ELF-1 (cell line): ENCODE measurements at regions not wholly inside any gene's neighbourhood (a gene's known extent, or its start where the extent isn't known, plus 50 kb on each side); places are given as distances from the start of the nearest gene placed in this dataset.
A peak's percentile ranks its signal among the peaks of the same experiment; 100 is the strongest.

Experiments used
- DNase-seq: peaks from one replicate; pipeline ENCODE4 v3.0.0-alpha.2; 2016; ENCODE audit warnings: low read depth, low spot score

DNA sequence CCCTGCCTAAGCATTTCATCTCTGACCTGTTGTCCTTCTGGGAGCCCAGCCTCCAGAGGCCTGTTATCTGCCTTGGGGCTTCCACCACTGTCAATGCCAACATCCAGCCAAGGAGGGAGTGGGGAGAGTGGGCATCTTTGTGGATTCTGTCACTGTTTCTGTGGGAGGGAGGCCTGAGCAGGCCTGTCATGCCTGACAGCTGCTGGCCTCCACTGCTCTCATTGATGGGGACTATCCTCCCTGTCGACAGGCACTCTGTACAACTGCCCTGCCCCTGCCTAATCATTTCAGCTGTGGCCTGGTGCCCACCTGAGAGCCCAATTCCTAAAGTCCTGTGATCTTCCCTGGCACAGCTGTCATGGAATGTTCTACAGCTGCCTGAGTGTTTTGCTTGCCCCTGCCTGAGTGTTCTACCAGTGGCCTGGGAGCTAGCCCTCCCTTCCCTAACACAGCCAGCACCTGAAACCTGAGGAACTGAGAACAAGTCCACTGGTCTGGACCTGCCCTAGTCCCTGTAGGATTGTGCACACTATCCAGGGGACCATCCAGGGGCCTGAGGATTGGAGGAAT, 145.3 kb downstream of the FAM83B start:
- no peak for DNase-seq

DNA sequence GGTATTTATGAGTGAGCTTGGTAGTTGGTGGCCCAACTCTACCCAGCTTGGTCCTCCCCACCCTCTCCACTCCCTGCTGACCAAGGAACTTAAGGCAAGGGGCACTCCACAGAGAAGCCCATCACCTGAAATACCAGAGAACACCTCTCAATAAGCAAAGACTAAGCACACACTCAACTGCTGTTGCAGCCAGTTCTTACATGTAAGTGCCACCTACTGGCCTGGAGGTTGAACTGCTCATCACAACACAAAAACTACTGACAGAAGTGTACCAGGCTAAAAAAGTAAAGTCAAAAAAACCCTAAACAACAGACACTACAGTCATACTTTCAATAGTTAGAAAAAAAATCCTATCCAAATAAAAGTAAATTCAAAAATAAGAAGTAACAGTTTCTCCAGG, 146.2 kb downstream of the FAM83B start:
- peak; percentile 28 for DNase-seq

DNA sequence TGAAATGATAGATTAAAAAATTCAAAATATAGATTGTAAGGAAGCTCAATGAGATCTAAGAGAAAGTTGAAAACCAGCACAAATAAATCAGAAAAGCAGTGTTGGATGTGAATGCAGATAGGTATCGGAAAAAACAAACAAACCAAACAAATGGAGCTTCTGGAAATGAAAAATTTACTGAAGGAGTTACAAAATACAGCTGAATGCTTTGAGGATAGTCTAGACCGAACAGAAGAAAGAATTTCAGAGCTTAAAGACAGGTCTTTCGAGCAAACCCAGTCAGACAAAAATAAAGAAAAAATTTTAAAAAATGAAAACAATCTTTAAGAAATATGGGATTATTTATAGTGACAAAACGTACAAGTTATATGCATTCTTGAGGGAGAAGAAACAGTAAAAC, 146.7 kb downstream of the FAM83B start:
- DNase-seq, result no peak

DNA sequence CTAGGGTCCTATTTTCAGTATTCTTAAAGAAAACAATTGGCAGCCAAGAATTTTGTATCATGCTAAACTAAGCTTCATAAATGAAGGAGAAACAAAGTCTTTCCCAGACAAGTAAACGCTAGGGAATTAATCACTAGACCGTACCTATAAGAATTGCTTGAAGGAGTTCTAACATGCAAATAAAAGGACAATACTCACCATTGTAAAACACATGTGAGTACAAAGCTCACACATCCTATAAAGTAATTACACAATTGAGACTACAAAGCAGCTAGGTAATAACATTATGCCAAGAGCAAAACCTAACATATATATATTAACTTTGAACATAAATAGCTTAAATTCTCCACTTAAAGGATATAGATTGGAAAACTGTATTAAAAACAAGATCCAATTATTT, 147.4 kb downstream of the FAM83B start:
- DNase-seq, result no peak

DNA sequence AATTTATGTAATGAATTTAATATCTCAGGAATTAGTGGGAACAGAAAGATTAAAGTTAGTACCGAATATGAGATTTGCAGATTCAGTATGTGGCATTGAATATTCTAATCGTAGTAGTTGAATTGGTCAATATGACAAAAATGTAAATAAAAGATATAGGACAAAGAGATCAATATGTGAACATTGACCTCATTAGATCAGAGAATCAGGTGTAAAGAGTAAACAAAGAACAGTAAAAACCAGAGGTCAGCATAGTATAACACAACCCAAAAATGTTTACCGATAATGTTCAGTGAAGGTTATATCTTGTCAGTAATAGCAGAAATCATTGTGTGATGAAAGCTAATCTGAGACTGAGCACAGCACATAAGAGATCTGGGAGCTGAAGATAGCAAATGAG, 152.0 kb downstream of the FAM83B start:
- DNase-seq, result no peak

DNA sequence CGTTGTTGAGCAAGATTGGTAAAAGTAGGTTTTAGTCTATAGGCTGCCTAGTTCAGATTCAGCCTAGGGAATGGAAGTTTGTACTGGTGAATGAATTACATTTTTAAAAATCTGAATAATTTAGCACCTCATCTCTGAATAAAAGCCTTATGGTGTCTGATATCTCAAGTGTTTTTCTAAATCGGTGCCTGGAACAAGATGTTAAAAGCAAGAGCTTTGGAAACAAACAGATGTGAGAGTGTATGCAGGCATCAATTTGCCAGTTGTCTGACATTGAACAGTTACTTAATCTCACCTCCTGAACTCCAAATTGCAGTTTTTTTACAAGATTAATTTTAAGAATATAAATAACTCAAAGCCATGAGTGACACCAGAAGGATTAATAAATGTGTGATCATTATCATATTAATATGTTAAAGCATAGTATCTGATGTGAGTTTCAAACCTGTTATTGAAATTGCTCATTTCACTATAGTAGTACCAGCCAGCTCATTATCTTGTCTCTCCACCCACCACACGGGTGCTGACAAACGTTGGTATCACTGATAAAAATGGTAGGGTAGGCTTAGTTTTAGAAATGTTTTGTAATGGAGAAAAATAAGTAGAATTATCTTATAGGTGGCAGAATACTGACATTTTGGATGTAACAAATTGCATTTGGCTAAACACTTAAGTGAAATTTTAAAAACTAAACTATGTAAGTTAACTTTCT, 157.3 kb downstream of the FAM83B start:
- no peak for DNase-seq

DNA sequence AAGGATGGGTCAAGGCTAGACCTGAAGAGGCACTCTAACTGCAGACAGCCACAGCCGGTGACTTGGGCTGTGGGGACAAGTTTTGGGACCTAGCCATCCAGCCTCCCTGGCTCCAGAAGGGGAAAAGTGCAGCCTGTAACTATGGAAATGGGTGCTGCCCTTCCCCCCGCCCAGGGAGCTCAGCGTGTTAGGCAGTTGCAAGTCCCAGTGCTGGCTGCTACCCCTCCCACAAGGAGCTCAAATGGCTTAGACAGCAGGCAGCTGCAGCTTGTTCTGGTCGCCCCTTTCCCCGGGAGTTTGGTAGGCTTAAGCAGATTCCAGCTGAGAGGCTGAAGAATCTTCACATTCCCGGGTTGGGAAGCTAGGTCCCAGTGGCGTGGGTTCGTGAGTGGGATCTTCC, 162.6 kb downstream of the FAM83B start:
- peak; percentile 42 for DNase-seq

DNA sequence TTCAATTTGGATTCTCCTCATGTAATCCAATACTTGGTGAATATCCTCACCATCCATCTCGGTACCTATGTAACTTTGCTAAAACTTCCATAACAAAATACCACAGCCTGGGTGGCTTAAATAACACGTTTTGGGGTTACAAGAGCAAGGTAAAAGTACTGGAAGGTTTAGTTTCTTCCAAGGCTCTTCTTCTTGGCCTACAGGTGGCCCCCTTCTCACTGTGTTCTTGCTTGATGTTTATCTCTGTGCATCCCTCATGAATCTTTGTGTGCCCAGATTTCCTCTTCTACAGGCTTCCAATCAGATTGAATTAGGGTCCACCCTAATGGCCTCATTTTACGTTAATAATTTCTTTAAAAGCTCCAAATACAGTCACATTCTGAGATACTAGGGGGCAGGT, 163.3 kb upstream of the HCRTR2 start:
- DNase-seq, result no peak

DNA sequence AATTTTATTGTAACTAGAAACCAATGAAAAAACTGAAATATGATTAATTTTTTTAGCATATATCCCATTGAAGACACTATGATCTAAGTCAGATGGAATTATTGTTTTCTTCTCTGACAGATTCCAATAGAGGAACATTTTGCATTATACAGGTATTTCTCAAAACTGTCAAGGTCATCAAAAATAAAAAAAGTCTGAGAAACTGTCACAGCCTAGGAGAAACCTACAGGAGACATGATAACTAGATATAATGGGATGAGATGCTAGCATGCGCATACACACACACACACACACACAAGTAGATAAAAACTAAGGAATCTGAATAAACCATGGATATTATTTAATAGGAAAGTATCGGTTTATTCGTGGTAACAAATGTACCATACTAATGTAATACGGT, 161.9 kb upstream of the HCRTR2 start:
- DNase-seq, result no peak

DNA sequence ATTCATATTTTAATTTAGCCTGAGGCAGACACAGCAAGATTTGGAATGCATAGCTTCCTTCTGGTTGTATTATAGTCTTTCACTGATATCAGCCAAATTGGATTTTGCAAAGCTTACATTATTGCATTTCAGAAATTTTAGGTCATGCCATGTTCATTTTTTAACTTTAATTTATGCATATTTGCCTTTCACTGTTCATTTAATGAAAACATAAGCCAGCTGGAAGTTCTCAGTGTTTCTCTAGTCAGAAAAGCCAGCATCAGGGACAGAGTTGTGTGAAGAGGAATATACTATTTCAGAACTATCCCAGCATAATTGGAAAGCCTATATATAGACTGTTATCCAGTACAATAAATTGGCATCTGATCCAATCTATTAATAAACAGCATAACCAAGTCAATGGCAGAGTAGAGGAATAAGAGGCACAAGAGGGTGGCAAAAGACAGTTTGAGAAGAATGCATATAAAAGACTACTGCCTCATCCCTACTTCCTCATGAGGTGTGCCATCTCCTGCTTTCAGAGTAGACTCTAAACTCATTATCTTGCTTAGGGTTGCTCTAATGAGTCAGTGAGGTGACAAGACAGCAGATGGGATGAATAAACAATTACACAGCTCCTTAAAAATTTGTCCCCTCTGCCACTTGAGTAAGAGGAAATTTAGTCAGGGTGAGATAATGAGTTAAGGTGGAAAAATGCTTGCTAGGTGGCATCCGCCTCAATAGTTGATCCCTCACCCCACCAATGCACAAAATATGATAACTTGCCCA, 159.8 kb upstream of the HCRTR2 start:
- DNase-seq, result no peak

DNA sequence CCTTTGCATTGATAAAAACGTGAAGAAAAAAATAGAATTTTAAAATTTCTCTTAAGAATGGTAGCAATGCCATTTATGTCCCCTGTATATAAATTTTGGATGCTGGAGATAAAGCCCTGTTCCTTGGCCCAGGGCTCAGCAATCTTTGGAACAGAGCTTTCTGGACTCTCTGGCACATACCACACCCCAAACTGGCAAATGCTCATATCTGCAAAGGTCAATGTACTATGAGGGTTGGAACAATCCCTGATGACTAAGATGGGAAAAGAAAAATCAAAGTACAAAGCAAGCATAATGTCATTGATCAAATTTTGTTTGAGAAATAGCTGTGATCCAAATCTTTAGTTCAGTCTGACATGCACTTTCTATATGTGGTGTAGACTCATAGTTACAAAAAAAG, 158.1 kb upstream of the HCRTR2 start:
- no peak for DNase-seq

DNA sequence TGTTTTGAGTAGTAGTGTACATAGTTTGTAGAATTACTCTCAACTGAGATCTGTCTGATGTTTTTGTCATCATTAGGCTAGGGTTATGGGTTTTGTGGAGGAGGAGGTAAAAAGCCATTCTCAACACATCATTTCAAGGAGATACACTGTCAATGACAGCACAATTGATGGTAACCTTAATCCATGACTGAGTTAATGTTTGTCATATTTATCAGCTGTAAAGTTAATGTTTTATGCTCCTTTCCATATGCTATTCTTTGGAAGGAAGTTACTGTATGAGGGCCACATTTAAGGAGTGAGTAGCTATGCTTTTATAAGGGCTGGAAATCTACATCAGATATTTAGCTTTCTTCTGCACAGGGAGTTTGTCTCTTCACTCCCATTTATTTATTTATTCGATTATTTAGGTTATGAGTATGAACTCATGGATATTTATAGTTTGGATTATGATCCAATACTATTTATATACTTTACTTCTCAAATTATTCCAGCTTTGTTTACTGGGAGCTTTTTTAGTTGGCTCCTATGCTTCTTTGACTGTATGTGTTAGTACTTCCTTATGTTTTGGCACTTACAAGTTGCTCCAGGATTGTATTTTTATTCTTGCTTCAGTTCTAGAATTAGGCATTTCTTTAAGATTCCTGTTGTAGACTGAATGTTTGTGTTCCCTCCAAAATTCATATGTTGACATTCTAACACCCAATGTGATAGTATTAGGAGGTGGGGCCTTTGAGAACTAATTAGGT, 156.6 kb upstream of the HCRTR2 start:
- DNase-seq, result no peak

DNA sequence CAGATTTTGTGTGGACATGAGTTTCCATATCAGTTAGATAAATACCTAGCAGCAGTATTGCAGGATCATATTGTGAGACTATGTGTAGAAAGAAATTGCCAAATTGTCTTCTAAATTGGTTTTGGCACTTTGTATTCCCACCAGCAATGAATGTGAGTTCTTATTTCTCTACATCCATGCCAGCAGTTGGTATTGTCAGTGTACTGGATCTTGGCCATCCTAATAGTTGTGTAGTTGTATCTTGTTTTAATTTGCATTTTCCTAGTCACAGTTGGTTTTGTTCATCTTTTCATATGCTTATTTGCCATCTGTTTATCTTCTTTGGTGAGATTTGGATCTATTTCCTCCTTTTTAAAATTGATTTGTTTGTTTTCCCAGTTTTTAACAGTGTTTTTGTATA, 154.7 kb upstream of the HCRTR2 start:
- no peak for DNase-seq

DNA sequence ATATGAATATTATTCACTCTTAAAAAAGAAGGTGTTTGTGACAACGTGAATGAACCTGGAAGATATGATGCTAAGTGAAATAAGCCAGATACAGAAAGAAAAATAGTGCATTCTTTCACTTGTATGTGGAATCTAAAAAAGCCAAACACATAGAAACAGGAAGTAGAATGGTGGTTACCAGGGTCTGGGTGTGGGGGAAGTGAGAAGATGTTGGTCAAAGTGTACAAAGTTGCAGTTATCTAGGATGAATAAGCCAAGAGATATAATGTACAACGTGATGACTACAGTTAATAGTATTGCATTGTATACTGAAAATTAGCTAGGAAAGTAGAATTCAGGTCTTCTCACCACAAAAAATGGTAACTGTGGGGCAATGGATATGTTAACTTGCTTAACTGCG, 151.1 kb upstream of the HCRTR2 start:
- DNase-seq, result no peak

DNA sequence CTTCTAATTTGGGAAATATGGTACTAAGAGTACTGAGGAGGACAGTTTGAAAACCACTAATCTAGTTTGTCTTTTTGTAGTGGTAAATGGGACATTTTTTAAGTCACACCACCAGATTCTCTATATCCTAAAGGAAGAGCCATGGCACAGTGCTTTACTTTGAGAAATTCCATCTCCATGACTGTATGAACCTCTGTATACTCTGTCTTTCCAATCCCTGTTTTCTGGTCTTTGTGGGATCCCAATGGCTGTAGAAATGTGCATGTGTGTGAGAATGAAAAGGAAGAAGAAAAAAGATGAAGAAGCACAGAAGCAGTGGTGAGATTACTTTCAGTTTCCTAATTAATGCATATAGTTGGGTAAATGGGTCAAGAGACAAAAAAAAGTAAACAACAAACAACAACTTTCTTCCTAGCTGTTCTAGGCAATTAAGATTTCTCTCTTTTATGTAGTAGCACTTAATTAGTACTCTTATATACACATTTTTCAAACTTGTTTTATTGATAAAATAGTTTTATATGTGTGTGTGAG, 141.2 kb upstream of the HCRTR2 start:
- no peak for DNase-seq

DNA sequence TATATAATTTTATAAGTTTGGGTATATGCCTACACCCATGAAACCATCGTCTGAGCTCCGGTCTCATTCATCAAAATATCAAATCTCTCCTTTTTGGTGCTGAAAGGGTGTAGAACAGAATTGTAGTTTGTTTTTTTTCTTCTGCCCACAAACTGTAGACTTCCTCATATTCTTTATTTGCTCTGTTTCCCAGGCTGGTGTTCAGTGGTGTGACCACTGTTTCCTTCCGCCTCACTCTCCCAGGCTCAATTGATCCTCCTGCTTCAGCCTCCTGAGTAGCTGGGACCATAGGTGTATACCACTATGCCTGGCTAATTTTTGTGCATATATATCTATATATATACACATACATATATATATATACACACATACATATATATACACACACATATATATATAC, 139.6 kb upstream of the HCRTR2 start:
- DNase-seq, result no peak

DNA sequence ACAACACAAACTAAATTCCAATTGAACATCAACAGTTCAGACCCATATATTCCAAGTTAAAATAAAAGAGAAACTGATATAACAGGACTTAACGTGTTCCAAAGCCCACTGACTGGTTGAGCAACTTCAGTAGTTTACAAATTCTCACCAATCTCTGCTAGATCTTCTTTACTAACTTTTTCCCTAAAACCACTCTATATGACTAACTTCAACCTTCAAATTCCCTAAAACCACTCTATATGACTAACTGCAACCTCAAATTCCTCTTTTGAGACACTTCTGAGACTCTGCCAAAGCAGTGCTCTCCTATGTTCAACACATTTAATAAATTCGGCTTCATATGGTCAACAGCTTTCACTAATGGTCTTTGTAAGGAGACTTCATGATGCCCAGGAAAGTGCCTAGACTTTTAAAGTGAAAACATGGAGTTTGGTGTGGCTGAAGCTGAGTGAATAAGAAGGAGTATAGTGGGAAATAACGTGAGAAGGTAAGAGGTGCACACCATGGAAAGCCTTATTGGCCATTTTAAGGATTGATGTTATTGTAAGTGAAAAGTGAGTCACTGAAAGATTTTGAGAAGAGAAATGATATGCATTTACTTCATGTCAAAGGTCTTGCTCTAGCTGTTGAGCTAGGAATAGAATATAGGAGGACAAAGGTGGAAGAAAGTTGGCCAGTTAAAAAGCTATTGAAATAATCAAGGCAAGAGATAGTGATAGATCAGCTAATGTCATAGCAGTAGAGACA, 134.0 kb upstream of the HCRTR2 start:
- no peak for DNase-seq

DNA sequence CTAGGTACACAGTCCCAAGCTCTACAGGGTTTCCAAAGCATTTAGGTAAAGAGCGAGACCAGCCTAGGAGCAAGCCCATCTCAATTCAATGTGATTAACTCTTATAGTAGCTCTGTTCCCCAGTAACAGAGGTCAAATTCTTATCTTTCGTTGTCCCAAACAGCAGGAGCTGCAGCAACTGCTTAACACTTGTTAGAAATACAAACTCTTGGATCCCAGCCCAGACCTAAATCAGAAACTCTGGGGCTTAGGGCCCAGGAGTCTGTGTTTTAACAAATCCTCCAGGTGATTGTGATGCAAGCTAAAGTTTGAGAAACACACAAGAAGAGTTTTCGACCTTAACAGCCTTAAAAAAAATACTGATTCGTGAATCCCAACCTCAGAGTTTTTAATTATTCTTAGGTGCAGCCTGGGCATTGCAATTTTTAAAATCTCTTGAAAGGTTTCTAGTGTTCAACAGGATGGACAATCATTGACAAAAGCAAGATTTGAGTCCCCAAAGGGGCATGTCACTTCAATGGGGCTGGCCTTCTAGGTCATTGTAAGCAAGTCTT, 127.4 kb upstream of the HCRTR2 start:
- no peak for DNase-seq

DNA sequence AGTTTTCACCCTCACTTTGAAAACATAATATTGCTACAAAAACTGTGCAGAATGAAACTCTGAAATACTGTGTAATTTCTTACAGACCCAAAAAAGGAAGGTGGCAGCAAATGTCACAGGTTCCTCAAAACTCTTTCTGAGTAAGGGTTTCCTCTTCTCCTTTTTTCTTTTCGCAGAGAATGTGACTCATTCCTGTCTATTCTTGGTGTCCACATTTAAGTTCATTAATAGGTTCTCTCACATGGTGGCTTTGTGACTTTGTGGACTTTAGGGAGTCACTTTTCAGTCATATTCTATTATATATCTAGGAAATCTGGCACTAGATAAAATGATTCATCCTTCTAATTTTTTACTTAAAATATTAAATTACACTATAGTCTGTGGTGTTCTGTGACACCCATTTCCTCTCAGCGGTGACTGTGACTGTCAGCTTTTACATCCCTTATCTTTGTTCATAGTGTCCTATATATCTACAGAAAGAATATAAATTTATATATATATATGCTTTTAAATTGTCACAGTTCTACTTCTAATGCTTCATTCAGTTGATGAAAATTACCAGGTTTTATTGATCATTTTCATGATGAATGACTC, 126.8 kb upstream of the HCRTR2 start:
- DNase-seq, result no peak

DNA sequence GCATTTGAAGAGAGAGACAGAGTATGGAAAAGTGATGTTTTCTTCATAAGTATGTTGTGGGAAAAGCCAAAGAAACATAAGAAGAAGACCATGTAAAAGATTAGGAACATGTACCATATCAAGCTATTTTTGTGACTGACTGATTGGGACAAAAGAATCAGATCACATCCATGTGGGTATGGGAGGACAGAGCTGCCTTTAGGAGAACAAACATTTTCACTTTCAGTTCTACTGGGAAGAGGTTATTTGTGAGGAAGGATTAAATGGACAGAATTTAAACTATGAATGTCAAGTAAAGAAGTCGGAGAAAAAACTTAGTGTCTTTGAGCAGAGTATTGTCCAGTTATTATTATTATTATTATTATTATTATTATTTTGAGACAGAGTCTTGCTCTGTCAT, 124.4 kb upstream of the HCRTR2 start:
- no peak for DNase-seq

DNA sequence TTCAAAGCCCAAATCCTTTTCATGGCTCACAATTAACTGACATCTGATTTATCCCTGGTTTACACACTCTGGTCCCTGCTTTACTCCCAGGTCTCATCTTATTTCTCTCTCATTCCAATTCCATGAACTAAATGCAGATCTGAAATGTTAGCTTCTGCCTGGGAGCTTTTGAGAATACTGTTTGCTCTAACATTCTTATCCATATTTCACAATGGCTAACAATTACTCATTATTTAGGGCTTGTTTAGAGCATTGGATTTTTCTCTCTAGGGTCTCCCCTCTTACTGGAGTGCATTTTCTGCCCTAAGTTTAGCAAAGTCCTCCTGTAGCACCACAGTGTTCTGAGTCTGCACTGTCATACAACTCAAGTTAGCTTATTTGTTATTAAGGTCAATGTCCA, 121.5 kb upstream of the HCRTR2 start:
- no peak for DNase-seq
